DND-41 (cell line): ENCODE measurements at regions not wholly inside any gene's neighbourhood (a gene's known extent, or its start where the extent isn't known, plus 50 kb on each side); places are given as distances from the start of the nearest gene placed in this dataset.

Experiments
- CTCF ChIP-seq: IDR thresholded peaks from 2 replicates; pipeline ENCODE4 v1.5.1; 2012; ENCODE audit warnings: borderline replicate concordance, low read length, moderate library complexity, mild to moderate bottlenecking; ENCODE audit not compliant: poor library complexity, severe bottlenecking; ENCODE audit errors: extremely low read depth
- EZH2 ChIP-seq: IDR thresholded peaks from 3 replicates; pipeline ENCODE4 v1.6.1; 2012; ENCODE audit warnings: borderline replicate concordance, low read depth, mild to moderate bottlenecking, moderate library complexity, low read length, inconsistent platforms; ENCODE audit not compliant: severe bottlenecking

GRCh38 chr5:87002485-87002884 lies 265.2 kb upstream of the RASA1 start:
- TF ChIP-seq CTCF (no peak), EZH2 (no peak)
